ENCODE measurements at regions not wholly inside any gene's neighbourhood (a gene's known extent, or its start where the extent isn't known, plus 50 kb on each side); places are given as distances from the start of the nearest gene placed in this dataset.
"Not testable (repeated sequence)": the region's sequence is repeated elsewhere in the genome, so short reads cannot be mapped to it uniquely, and the experiment has no call there.

DNA sequence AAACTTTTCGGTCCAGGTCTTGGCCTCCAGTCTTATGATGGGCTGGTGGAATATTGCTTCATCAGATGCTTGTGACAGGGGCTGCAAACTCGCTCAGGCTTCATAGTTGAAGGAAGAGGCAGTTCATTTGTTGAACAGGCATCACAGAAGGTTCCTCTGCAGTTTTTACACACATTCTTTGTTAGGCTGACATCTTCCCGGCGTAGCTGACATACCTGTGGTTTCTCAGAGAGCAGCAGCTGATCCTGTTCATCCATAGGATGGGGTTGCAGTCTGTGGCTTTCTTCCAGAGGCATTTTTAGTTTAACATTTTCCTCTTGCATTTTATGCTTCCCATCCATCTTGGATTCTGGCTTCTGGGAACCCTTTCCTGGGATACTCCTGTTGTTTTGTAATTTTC is 1255.2 kb downstream of the EFNA5 start:
- Histone ChIP-seq H3K27me3 (ENCODE audit: insufficient read depth, low read length) (no peaks in the 10 kb centered on the region), H3K36me3 (ENCODE audit: insufficient read depth, low read length) (no peaks in the 10 kb centered on the region), H3K79me2 (ENCODE audit: control insufficient read depth, insufficient read depth, low read length, unreplicated experiment) (no peaks in the 10 kb centered on the region), H2AFZ (ENCODE audit: low read length, unreplicated experiment) (no peak overlapping the region), H3K4me3 (ENCODE audit: low read depth, low read length) (no peak overlapping the region), H3K4me1 (ENCODE audit: control insufficient read depth, insufficient read depth, low read length, unreplicated experiment) (peaks cover 12% of the 10 kb centered on the region), H3K27ac (ENCODE audit: low read depth, low read length) (no peak overlapping the region)

DNA sequence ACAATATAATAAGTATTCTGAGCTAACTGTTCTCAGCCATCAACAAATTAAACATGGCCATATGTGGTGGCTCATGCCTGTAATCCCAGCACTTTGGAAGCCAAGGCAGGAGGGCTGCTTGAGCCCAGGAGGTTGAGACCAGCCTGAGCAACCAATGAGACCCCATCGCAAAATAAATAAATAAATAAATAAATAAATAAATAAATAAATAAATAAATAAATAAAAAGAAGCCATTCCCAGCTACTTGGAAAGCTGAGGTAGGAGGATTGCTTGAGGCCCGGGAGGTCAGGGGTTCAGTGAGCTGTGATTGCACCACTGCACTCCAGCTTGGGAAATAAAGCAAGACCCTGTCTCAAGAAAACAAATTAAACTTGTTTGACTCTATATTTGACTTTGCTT is 1256.4 kb downstream of the EFNA5 start:
- Histone ChIP-seq H3K36me3 (ENCODE audit: insufficient read depth, low read length) (no peaks in the 10 kb centered on the region), H3K4me1 (ENCODE audit: control insufficient read depth, insufficient read depth, low read length, unreplicated experiment) (peaks cover 8% of the 10 kb centered on the region), H3K79me2 (ENCODE audit: control insufficient read depth, insufficient read depth, low read length, unreplicated experiment) (no peaks in the 10 kb centered on the region)

DNA sequence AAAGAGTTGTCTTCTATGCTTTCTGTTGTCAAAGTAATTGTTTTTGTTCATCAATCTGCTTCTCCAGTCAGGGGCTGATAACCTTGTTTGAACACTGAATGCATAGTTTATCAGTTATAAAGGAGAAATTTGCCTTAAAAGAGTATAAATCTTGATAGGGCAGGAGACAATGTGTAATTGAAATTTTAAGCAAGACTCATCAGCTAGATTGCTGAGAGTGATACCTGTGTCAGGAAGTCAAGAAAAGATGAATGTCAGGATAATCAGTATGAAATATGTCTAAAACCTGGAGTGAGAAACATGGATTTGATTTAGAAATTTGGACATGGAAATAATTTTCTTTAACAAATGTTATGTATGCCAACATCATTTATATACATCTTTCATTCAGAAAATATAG is 1258.1 kb downstream of the EFNA5 start:
- Histone ChIP-seq H3K4me1 (ENCODE audit: control insufficient read depth, insufficient read depth, low read length, unreplicated experiment) (no peaks in the 10 kb centered on the region), H3K36me3 (ENCODE audit: insufficient read depth, low read length) (no peaks in the 10 kb centered on the region), H3K27me3 (ENCODE audit: insufficient read depth, low read length) (no peaks in the 10 kb centered on the region), H3K27ac (ENCODE audit: low read depth, low read length) (no peak overlapping the region), H3K4me3 (ENCODE audit: low read depth, low read length) (no peak overlapping the region), H2AFZ (ENCODE audit: low read length, unreplicated experiment) (no peak overlapping the region), H3K79me2 (ENCODE audit: control insufficient read depth, insufficient read depth, low read length, unreplicated experiment) (no peaks in the 10 kb centered on the region)

More for the DNA sequence above, 1256.4 kb downstream of the EFNA5 start:
- H2AFZ ChIP-seq (ENCODE audit: low read length, unreplicated experiment), result no peak overlapping the region
- H3K27ac ChIP-seq (ENCODE audit: low read depth, low read length), result no peak overlapping the region
- H3K27me3 ChIP-seq (ENCODE audit: insufficient read depth, low read length), result no peaks in the 10 kb centered on the region
- H3K4me3 ChIP-seq (ENCODE audit: low read depth, low read length), result no peak overlapping the region

DNA sequence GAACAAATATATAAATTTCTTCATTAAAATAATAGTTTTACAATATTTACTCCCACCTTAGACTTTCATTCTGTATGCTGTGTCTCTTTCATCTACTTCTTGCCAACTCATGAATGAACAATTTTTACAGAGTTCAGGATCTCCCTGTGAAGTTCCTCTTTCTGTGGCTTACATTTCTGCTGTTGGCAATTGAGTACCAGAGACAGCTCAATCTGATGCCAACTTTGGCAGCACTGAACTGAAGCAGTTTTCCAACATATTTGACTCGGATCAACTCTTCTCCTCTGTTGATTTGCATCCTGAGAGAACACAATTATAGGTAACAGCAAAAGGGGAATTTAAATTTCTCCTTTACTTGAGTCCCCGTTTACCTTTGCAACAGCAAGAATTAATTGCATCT is 1262.2 kb downstream of the EFNA5 start:
- Histone ChIP-seq H3K4me3 (ENCODE audit: low read depth, low read length) (no peak overlapping the region), H3K27me3 (ENCODE audit: insufficient read depth, low read length) (no peaks in the 10 kb centered on the region), H3K36me3 (ENCODE audit: insufficient read depth, low read length) (no peaks in the 10 kb centered on the region), H3K4me1 (ENCODE audit: control insufficient read depth, insufficient read depth, low read length, unreplicated experiment) (no peaks in the 10 kb centered on the region), H3K79me2 (ENCODE audit: control insufficient read depth, insufficient read depth, low read length, unreplicated experiment) (no peaks in the 10 kb centered on the region), H3K27ac (ENCODE audit: low read depth, low read length) (no peak overlapping the region), H2AFZ (ENCODE audit: low read length, unreplicated experiment) (no peak overlapping the region)

DNA sequence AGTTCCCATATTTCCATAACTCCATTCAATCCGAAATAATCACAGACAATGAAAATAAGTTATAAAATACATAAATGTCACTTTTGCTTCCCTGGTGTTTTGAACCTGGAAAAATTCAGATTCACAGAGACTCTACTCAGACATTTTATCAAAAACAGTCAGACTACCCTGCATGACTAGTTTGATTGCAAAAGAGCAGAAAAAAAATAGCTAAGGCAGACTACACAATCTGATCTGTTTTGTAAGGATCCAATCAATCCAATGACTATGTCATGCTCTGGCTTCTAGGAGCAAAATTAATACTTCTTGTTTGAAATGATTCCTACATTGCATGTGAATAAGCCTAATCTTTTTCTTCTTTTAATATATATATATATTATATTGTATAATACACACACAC is 1262.6 kb downstream of the EFNA5 start:
- Histone ChIP-seq H3K36me3 (ENCODE audit: insufficient read depth, low read length) (no peaks in the 10 kb centered on the region), H3K27ac (ENCODE audit: low read depth, low read length) (no peak overlapping the region), H3K4me3 (ENCODE audit: low read depth, low read length) (no peak overlapping the region), H2AFZ (ENCODE audit: low read length, unreplicated experiment) (no peak overlapping the region), H3K4me1 (ENCODE audit: control insufficient read depth, insufficient read depth, low read length, unreplicated experiment) (no peaks in the 10 kb centered on the region), H3K27me3 (ENCODE audit: insufficient read depth, low read length) (no peaks in the 10 kb centered on the region), H3K79me2 (ENCODE audit: control insufficient read depth, insufficient read depth, low read length, unreplicated experiment) (no peaks in the 10 kb centered on the region)

DNA sequence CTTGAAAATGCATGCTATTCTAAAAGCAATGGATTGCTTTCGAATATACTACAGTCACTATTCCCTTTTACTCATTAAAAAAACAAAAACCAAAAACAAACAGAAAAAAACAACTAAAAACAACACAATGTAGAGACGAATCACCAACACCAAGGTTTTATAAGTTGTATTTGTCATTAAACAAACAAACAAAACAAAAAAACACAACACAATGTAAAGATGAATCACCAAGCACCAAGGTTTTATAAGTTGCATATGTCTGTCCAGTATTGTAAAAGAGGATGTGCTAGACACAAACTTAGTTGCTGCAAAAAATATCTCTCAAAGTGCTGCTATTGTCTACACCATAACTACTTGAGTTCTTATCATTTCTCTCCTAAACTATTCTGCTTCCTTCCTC is 1269.2 kb downstream of the EFNA5 start:
- Histone ChIP-seq H3K27ac (ENCODE audit: low read depth, low read length) (no peak overlapping the region), H3K79me2 (ENCODE audit: control insufficient read depth, insufficient read depth, low read length, unreplicated experiment) (no peaks in the 10 kb centered on the region), H3K36me3 (ENCODE audit: insufficient read depth, low read length) (no peaks in the 10 kb centered on the region), H3K4me3 (ENCODE audit: low read depth, low read length) (no peak overlapping the region), H3K4me1 (ENCODE audit: control insufficient read depth, insufficient read depth, low read length, unreplicated experiment) (peaks cover 31% of the 10 kb centered on the region), H2AFZ (ENCODE audit: low read length, unreplicated experiment) (peak overlapping the region; percentile 9), H3K27me3 (ENCODE audit: insufficient read depth, low read length) (no peaks in the 10 kb centered on the region)

DNA sequence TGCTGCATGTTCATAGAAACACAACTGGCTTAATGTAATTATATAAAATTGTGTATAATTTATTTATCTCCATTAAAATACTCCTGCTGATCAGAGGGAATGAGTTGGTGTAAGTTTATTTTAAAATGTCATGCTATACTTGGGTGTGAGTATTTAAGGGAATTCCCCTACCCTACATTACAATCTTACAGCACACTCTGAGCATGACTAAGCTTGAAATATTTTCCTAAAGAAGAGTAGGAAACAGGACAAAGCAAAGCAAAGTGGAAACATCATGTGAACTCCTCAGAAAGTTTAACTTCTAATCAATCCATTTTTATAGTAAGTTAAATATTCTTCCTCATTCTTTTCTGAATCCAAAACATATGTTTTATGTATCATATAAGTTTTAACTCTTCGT is 1271.3 kb downstream of the EFNA5 start:
- Histone ChIP-seq H3K4me3 (ENCODE audit: low read depth, low read length) (no peak overlapping the region), H3K79me2 (ENCODE audit: control insufficient read depth, insufficient read depth, low read length, unreplicated experiment) (no peaks in the 10 kb centered on the region), H3K36me3 (ENCODE audit: insufficient read depth, low read length) (no peaks in the 10 kb centered on the region), H2AFZ (ENCODE audit: low read length, unreplicated experiment) (no peak overlapping the region), H3K4me1 (ENCODE audit: control insufficient read depth, insufficient read depth, low read length, unreplicated experiment) (peaks cover 31% of the 10 kb centered on the region), H3K27me3 (ENCODE audit: insufficient read depth, low read length) (no peaks in the 10 kb centered on the region), H3K27ac (ENCODE audit: low read depth, low read length) (peak overlapping the region; percentile 81)

DNA sequence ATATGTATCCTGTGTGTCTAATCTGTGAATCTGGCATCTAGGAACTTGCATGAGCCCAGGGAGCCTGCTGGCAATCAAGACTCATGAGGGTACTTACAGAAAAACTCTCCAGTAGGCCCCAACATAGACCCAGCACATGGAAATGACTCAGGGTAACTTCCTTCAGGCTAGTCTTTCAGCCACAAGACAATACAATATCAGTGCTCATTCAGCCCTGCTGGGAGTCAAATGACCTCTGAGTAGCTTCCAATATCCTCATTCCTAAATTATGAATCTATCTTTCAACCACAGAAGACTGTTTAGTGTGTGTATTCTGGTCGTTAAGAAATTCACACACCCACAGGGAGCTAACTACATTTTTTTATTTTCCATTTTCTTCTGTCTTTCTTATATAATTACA is 1273.0 kb downstream of the EFNA5 start:
- H3K4me1 ChIP-seq (ENCODE audit: control insufficient read depth, insufficient read depth, low read length, unreplicated experiment), result peaks cover 31% of the 10 kb centered on the region

DNA sequence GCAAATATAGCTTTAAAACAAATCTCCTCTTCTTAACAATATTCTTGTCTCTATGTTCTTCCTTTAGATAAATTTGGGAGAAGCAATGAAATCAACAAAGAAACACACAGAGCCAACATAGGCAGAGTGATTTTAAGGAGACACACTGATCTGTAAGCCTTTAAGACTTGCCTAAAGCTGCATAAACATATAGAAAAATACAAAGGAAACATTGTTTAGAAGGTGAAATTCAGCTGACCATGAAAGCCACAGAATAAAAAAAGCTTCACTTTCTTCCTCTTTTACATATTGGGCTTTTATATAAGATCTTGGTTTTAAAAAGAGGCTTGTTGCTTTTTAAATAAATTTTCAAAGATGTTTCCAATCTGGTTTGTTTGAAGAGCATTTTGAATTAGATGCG is 1277.5 kb downstream of the EFNA5 start:
- Histone ChIP-seq H2AFZ (ENCODE audit: low read length, unreplicated experiment) (no peak overlapping the region), H3K27ac (ENCODE audit: low read depth, low read length) (no peak overlapping the region), H3K27me3 (ENCODE audit: insufficient read depth, low read length) (no peaks in the 10 kb centered on the region), H3K4me1 (ENCODE audit: control insufficient read depth, insufficient read depth, low read length, unreplicated experiment) (peaks cover 13% of the 10 kb centered on the region), H3K79me2 (ENCODE audit: control insufficient read depth, insufficient read depth, low read length, unreplicated experiment) (no peaks in the 10 kb centered on the region), H3K36me3 (ENCODE audit: insufficient read depth, low read length) (no peaks in the 10 kb centered on the region), H3K4me3 (ENCODE audit: low read depth, low read length) (no peak overlapping the region)

More for the DNA sequence above, 1273.0 kb downstream of the EFNA5 start:
- Histone ChIP-seq H3K79me2 (ENCODE audit: control insufficient read depth, insufficient read depth, low read length, unreplicated experiment) (no peaks in the 10 kb centered on the region), H2AFZ (ENCODE audit: low read length, unreplicated experiment) (peak overlapping the region; percentile 50), H3K4me3 (ENCODE audit: low read depth, low read length) (no peak overlapping the region), H3K27me3 (ENCODE audit: insufficient read depth, low read length) (no peaks in the 10 kb centered on the region), H3K36me3 (ENCODE audit: insufficient read depth, low read length) (no peaks in the 10 kb centered on the region), H3K27ac (ENCODE audit: low read depth, low read length) (peak overlapping the region; percentile 81)

DNA sequence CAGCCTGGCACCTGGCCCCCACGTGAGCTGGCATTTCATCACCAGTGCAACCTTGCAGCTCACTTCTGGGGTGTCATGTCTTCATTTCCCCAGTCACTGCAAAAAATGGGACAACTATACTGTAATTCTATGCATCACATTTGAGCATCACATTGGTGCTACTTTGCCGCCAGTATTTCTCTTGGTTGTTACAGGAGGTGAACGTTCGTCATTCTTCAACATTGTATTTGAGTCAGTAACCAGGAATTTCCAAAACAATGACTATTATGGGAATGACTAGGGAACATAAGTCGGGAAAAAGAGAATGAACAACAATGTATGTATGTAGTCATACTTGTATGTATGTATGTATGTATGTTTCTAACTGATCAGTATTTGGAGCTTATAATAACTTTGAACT is 1278.0 kb downstream of the EFNA5 start:
- Histone ChIP-seq H2AFZ (ENCODE audit: low read length, unreplicated experiment) (no peak overlapping the region), H3K36me3 (ENCODE audit: insufficient read depth, low read length) (no peaks in the 10 kb centered on the region), H3K4me3 (ENCODE audit: low read depth, low read length) (no peak overlapping the region), H3K27ac (ENCODE audit: low read depth, low read length) (no peak overlapping the region), H3K27me3 (ENCODE audit: insufficient read depth, low read length) (no peaks in the 10 kb centered on the region), H3K4me1 (ENCODE audit: control insufficient read depth, insufficient read depth, low read length, unreplicated experiment) (peaks cover 9% of the 10 kb centered on the region), H3K79me2 (ENCODE audit: control insufficient read depth, insufficient read depth, low read length, unreplicated experiment) (no peaks in the 10 kb centered on the region)

DNA sequence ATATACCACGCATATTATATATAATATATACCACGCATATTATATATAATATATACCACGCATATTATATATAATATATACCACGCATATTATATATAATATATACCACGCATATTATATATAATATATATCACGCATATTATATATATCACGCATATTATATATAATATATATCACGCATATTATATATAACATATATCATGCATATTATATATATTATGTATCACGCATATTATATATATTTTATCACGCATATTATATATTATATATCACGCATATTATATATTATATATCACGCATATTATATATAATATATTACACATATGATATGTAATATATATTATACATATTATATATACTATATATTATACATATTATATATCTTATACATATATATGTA is 1283.0 kb downstream of the EFNA5 start:
- not testable (repeated sequence) for H3K36me3 ChIP-seq (ENCODE audit: insufficient read depth, low read length); H3K4me3 ChIP-seq (ENCODE audit: low read depth, low read length); H3K27ac ChIP-seq (ENCODE audit: low read depth, low read length); H3K4me1 ChIP-seq (ENCODE audit: control insufficient read depth, insufficient read depth, low read length, unreplicated experiment); H3K27me3 ChIP-seq (ENCODE audit: insufficient read depth, low read length); H3K79me2 ChIP-seq (ENCODE audit: control insufficient read depth, insufficient read depth, low read length, unreplicated experiment); H2AFZ ChIP-seq (ENCODE audit: low read length, unreplicated experiment)

Measured in ACC112 (cell line).